Lower leg skin (tissue), 4 donors: ENCODE measurements at regions not wholly inside any gene's neighbourhood (a gene's known extent, or its start where the extent isn't known, plus 50 kb on each side); places are given as distances from the start of the nearest gene placed in this dataset.

Source experiments
- DNase-seq, 2 donors: peaks; one replicate each; pipeline ENCODE4 v3.0.0-alpha.2; 2019; ENCODE audit warnings: low spot score in 2 of 2
- H3K4me3 ChIP-seq: fragments of 200-600 bp; sonication (generic); 2 replicates; pipeline ENCODE4 v1.5.1; 2017; ENCODE audit warnings: mild to moderate bottlenecking, low read depth; ENCODE audit not compliant: poor library complexity, severe bottlenecking
- CTCF ChIP-seq, 3 donors: fragments of 450-650 bp; IDR thresholded peaks; one replicate each; pipeline ENCODE4 v1.5.1; 2016; ENCODE audit warnings: antibody characterized with exemption in 3 of 3, mild to moderate bottlenecking in 3 of 3, moderate library complexity in 2 of 3
- POLR2A ChIP-seq, 2 donors: fragments of 450-650 bp; IDR thresholded peaks; one replicate each; pipeline ENCODE4 v1.6.1; 2016 to 2017; ENCODE audit warnings: antibody characterized with exemption in 2 of 2, mild to moderate bottlenecking in 1 of 2, moderate library complexity in 1 of 2
- WGBS, 2 donors: methylation state at CpG; one replicate each; pipeline ENCODE4 v1.1.5; 2018; 5-methylcytosine and 5-hydroxymethylcytosine counted together
- intact Hi-C: fragments of 100-400 bp; cut with DNase I; formaldehyde crosslinking; loops from one replicate; pipeline ENCODE4 v1.15.0; 2023; ENCODE audit warnings: low total_unique reads

- 59 to 71% methylated on average over 1 of the region's 1 CpG for WGBS, 2 donors
- intact Hi-C loops, result loop anchor here (5.0 kb wide), 1 partner anchor 791 kb away; no protein-coding TSS in a partner anchor
- no peak overlapping the region for H3K4me3 ChIP-seq
- no peak for DNase-seq
- TF ChIP-seq CTCF (IDR thresholded peaks at IDR 0.05), result no peak
- TF ChIP-seq POLR2A (IDR thresholded peaks at IDR 0.05), result no peak
Measured at GRCh38 chr13:79692846-79693245, 211.9 kb downstream of the NDFIP2 start.

GRCh38 chr13:79691826-79692225 lies 210.9 kb downstream of the NDFIP2 start:
- WGBS, 2 donors, result 93 to 98% methylated on average over 3 of the region's 3 CpGs
- TF ChIP-seq CTCF (IDR thresholded peaks at IDR 0.05) (no peak), POLR2A (IDR thresholded peaks at IDR 0.05) (no peak)
- no peak for DNase-seq
- intact Hi-C loops, result loop anchor here (5.0 kb wide), 1 partner anchor 790 kb away; no protein-coding TSS in a partner anchor
- H3K4me3 ChIP-seq, result no peak overlapping the region

- TF ChIP-seq POLR2A (IDR thresholded peaks at IDR 0.05), result no peak
- no peak for TF ChIP-seq CTCF (IDR thresholded peaks at IDR 0.05)
- intact Hi-C loops, result no loop called here
- DNase-seq, result no peak
- no peak overlapping the region for H3K4me3 ChIP-seq
- WGBS, 2 donors, result 91 to 94% methylated on average over 5 of the region's 5 CpGs
Measured at GRCh38 chr13:79688741-79689140, 207.8 kb downstream of the NDFIP2 start.

GRCh38 chr13:79686441-79686840 lies 205.5 kb downstream of the NDFIP2 start:
- H3K4me3 ChIP-seq, result no peak overlapping the region
- WGBS, 2 donors, result 42% methylated on average over 6 of the region's 6 CpGs
- intact Hi-C loops, result no loop called here
- no peak for TF ChIP-seq CTCF (IDR thresholded peaks at IDR 0.05)
- TF ChIP-seq POLR2A (IDR thresholded peaks at IDR 0.05), result no peak
- no peak for DNase-seq

GRCh38 chr13:79684371-79684770 lies 203.4 kb downstream of the NDFIP2 start:
- no peak for DNase-seq
- WGBS, 2 donors, result 99 to 100% methylated on average over 3 of the region's 3 CpGs
- no peak overlapping the region for H3K4me3 ChIP-seq
- intact Hi-C loops, result no loop called here
- no peak for TF ChIP-seq POLR2A (IDR thresholded peaks at IDR 0.05)
- TF ChIP-seq CTCF (IDR thresholded peaks at IDR 0.05), result no peak

GRCh38 chr13:79682164-79682563 lies 201.2 kb downstream of the NDFIP2 start:
- no peak for DNase-seq
- intact Hi-C loops, result no loop called here

More at GRCh38 chr13:79682164-79682563, 201.2 kb downstream of the NDFIP2 start:
- TF ChIP-seq CTCF (IDR thresholded peaks at IDR 0.05), result no peak
- TF ChIP-seq POLR2A (IDR thresholded peaks at IDR 0.05), result no peak
- WGBS, 2 donors, result 83 to 90% methylated on average over 2 of the region's 2 CpGs
- H3K4me3 ChIP-seq, result no peak overlapping the region
